ENCODE measurements at regions not wholly inside any gene's neighbourhood (a gene's known extent, or its start where the extent isn't known, plus 50 kb on each side); places are given as distances from the start of the nearest gene placed in this dataset.

GRCh38 chr2:105593221-105593967 is 151.3 kb upstream of the NCK2 start:
- no peak for TF ChIP-seq POLR2A (IDR thresholded peaks at IDR 0.05; ENCODE audit: low read depth)
- no peak for TF ChIP-seq CTCF (IDR thresholded peaks at IDR 0.05)
- TF ChIP-seq POLR2AphosphoS5 (IDR thresholded peaks at IDR 0.05): no peak

Data from esophagus muscularis mucosa (tissue), 3 donors.